Vagina (tissue), 2 donors: ENCODE measurements at regions not wholly inside any gene's neighbourhood (a gene's known extent, or its start where the extent isn't known, plus 50 kb on each side); places are given as distances from the start of the nearest gene placed in this dataset.

Experiments used
- DNase-seq, 2 donors: peaks; one replicate each; pipeline ENCODE4 v3.0.0-alpha.2; 2017; ENCODE audit errors: extremely low spot score in 2 of 2
- H3K27ac ChIP-seq: fragments of 200-600 bp; sonication (generic); one replicate; pipeline ENCODE4 v1.5.1; 2019
- H3K27me3 ChIP-seq: fragments of 200-600 bp; sonication (generic); one replicate; pipeline ENCODE4 v1.5.1; 2019
- H3K36me3 ChIP-seq, 2 donors: fragments of 200-600 bp; sonication (generic); one replicate each; pipeline ENCODE4 v1.5.1; 2017 to 2019
- H3K4me1 ChIP-seq: fragments of 200-600 bp; sonication (generic); one replicate; pipeline ENCODE4 v1.5.1; 2019
- H3K4me3 ChIP-seq, 2 donors: fragments of 200-600 bp; sonication (generic); 1 replicate in 1 of 2; 2 replicates in 1 of 2; pipeline ENCODE4 v1.5.1; 2016 to 2019
- H3K9me3 ChIP-seq: fragments of 200-600 bp; sonication (generic); one replicate; pipeline ENCODE4 v1.5.1; 2019
- CTCF ChIP-seq, 3 experiments: fragments of 450-650 bp in 2 of 3; fragments of 200-600 bp in 1 of 3; sonication (generic) in 1 of 3; IDR thresholded peaks; one replicate each; pipeline ENCODE4 v1.5.1; 2017 to 2019; ENCODE audit warnings: antibody characterized with exemption in 3 of 3, mild to moderate bottlenecking in 2 of 3, moderate library complexity in 2 of 3
- POLR2A ChIP-seq, 2 donors: fragments of 450-650 bp; IDR thresholded peaks; one replicate each; pipeline ENCODE4 v1.6.1; 2017; ENCODE audit warnings: antibody characterized with exemption in 2 of 2, mild to moderate bottlenecking in 2 of 2, moderate library complexity in 2 of 2
- POLR2AphosphoS5 ChIP-seq, 2 donors: sonication (generic); formaldehyde crosslinking; IDR thresholded peaks; one replicate each; pipeline ENCODE4 v1.9.0; 2017; ENCODE audit warnings: antibody characterized with exemption in 2 of 2, mild to moderate bottlenecking in 2 of 2, low read depth in 1 of 2; ENCODE audit not compliant: insufficient read depth in 1 of 2
- intact Hi-C: fragments of 100-400 bp; cut with DNase I; formaldehyde crosslinking; loops from one replicate; pipeline ENCODE4 v1.15.1; 2023

GRCh38 chrX:40266490-40267333, 169.0 kb upstream of the BCOR start:
- Histone ChIP-seq H3K27me3 (no peaks in the 10 kb centered on the region), H3K36me3 (no peaks in the 10 kb centered on the region), H3K9me3 (no peaks in the 10 kb centered on the region), H3K27ac (peak overlapping the region; percentile 20), H3K4me3 (peak overlapping the region; percentile 38 to 41), H3K4me1 (peaks cover 18% of the 10 kb centered on the region)
- no peak for DNase-seq
- TF ChIP-seq POLR2A (IDR thresholded peaks at IDR 0.05) (no peak), CTCF (IDR thresholded peaks at IDR 0.05) (peak in 2 of 3 experiments; percentile 32 to 51), POLR2AphosphoS5 (IDR thresholded peaks at IDR 0.05; ENCODE audit: insufficient read depth in 1 of 2, low read depth in 1 of 2) (peak in 1 of 2 donors; percentile 36)
- intact Hi-C loops: no loop called here

GRCh38 chrX:40265936-40266335, 168.2 kb upstream of the BCOR start:
- no peak for DNase-seq
- Histone ChIP-seq H3K4me3 (no peak overlapping the region), H3K9me3 (no peaks in the 10 kb centered on the region), H3K4me1 (peaks cover 18% of the 10 kb centered on the region), H3K27ac (no peak overlapping the region), H3K27me3 (no peaks in the 10 kb centered on the region), H3K36me3 (no peaks in the 10 kb centered on the region)
- TF ChIP-seq CTCF (IDR thresholded peaks at IDR 0.05) (no peak), POLR2A (IDR thresholded peaks at IDR 0.05) (no peak)
- intact Hi-C loops: no loop called here

- no peak for DNase-seq
Measured at GRCh38 chrX:40263014-40263560, 165.3 kb upstream of the BCOR start.

GRCh38 chrX:40262157-40263013, 164.6 kb upstream of the BCOR start:
- intact Hi-C loops: no loop called here

More at GRCh38 chrX:40263014-40263560, 165.3 kb upstream of the BCOR start:
- Histone ChIP-seq H3K27ac (no peak overlapping the region), H3K36me3 (no peaks in the 10 kb centered on the region), H3K9me3 (no peaks in the 10 kb centered on the region), H3K4me3 (no peak overlapping the region), H3K4me1 (peaks cover 18% of the 10 kb centered on the region), H3K27me3 (no peaks in the 10 kb centered on the region)
- TF ChIP-seq POLR2A (IDR thresholded peaks at IDR 0.05): no peak
- TF ChIP-seq CTCF (IDR thresholded peaks at IDR 0.05): no peak
- TF ChIP-seq POLR2AphosphoS5 (IDR thresholded peaks at IDR 0.05; ENCODE audit: insufficient read depth in 1 of 2, low read depth in 1 of 2): no peak
- intact Hi-C loops: no loop called here

More at GRCh38 chrX:40262157-40263013, 164.6 kb upstream of the BCOR start:
- no peaks in the 10 kb centered on the region for H3K9me3 ChIP-seq
- TF ChIP-seq CTCF (IDR thresholded peaks at IDR 0.05): no peak
- no peak for TF ChIP-seq POLR2A (IDR thresholded peaks at IDR 0.05)
- TF ChIP-seq POLR2AphosphoS5 (IDR thresholded peaks at IDR 0.05; ENCODE audit: insufficient read depth in 1 of 2, low read depth in 1 of 2): no peak
- peaks cover 14% of the 10 kb centered on the region for H3K4me1 ChIP-seq
- no peak for DNase-seq
- H3K27me3 ChIP-seq: no peaks in the 10 kb centered on the region
- no peak overlapping the region for H3K4me3 ChIP-seq
- no peak overlapping the region for H3K27ac ChIP-seq
- no peaks in the 10 kb centered on the region for H3K36me3 ChIP-seq
